ENCODE measurements at regions not wholly inside any gene's neighbourhood (a gene's known extent, or its start where the extent isn't known, plus 50 kb on each side); places are given as distances from the start of the nearest gene placed in this dataset.
"Not testable (repeated sequence)": the region's sequence is repeated elsewhere in the genome, so short reads cannot be mapped to it uniquely, and the experiment has no call there.

- DNase-seq, result no peak
- no peak for ATAC-seq
These were observed 1092.0 kb downstream of the NAALADL2 start for GRCh38 chr3:175951047-175951694.

GRCh38 chr3:175948041-175948440 lies 1088.9 kb downstream of the NAALADL2 start:
- DNase-seq (no peak), ATAC-seq (no peak)

- no peak for DNase-seq
These were observed 1082.2 kb downstream of the NAALADL2 start for GRCh38 chr3:175941352-175941751.

GRCh38 chr3:175940881-175941280 lies 1081.7 kb downstream of the NAALADL2 start:
- DNase-seq (no peak), ATAC-seq (no peak)

More at GRCh38 chr3:175941352-175941751, 1082.2 kb downstream of the NAALADL2 start:
- ATAC-seq, result no peak

GRCh38 chr3:175940243-175940642 lies 1081.1 kb downstream of the NAALADL2 start:
- ATAC-seq, result no peak
- no peak for DNase-seq

- not testable (repeated sequence) for DNase-seq, ATAC-seq
These were observed 1078.2 kb downstream of the NAALADL2 start for GRCh38 chr3:175937367-175937766.

GRCh38 chr3:175932586-175932985 lies 1073.5 kb downstream of the NAALADL2 start:
- DNase-seq (no peak), ATAC-seq (no peak)

GRCh38 chr3:175919133-175919532 lies 1060.0 kb downstream of the NAALADL2 start:
- DNase-seq, result no peak
- ATAC-seq, result no peak

GRCh38 chr3:175916191-175916934 lies 1057.2 kb downstream of the NAALADL2 start:
- DNase-seq, result no peak
- ATAC-seq, result no peak

GRCh38 chr3:175914785-175915184 lies 1055.7 kb downstream of the NAALADL2 start:
- no peak for ATAC-seq
- DNase-seq, result no peak

- no peak for DNase-seq
- no peak for ATAC-seq
These were observed 1054.2 kb downstream of the NAALADL2 start for GRCh38 chr3:175913286-175913685.

GRCh38 chr3:175911937-175912336 lies 1052.8 kb downstream of the NAALADL2 start:
- no peak for ATAC-seq

GRCh38 chr3:175902226-175902625 lies 1043.1 kb downstream of the NAALADL2 start:
- DNase-seq (no peak), ATAC-seq (no peak)

More at GRCh38 chr3:175911937-175912336, 1052.8 kb downstream of the NAALADL2 start:
- no peak for DNase-seq

- ATAC-seq (no peak), DNase-seq (no peak)
These were observed 1039.1 kb downstream of the NAALADL2 start for GRCh38 chr3:175898194-175898593.

GRCh38 chr3:175896655-175897054 lies 1037.5 kb downstream of the NAALADL2 start:
- DNase-seq, result no peak
- ATAC-seq, result no peak

GRCh38 chr3:175895731-175896130 lies 1036.6 kb downstream of the NAALADL2 start:
- DNase-seq (no peak), ATAC-seq (no peak)

- ATAC-seq (no peak), DNase-seq (no peak)
These were observed 1034.4 kb downstream of the NAALADL2 start for GRCh38 chr3:175893566-175893965.

- ATAC-seq (no peak), DNase-seq (no peak)
These were observed 1030.9 kb downstream of the NAALADL2 start for GRCh38 chr3:175890066-175890465.

GRCh38 chr3:175885231-175885766 lies 1026.2 kb downstream of the NAALADL2 start:
- no peak for DNase-seq
- no peak for ATAC-seq

- ATAC-seq (no peak), DNase-seq (no peak)
These were observed 1020.3 kb downstream of the NAALADL2 start for GRCh38 chr3:175879417-175879816.

GRCh38 chr3:175869404-175869803 lies 1010.3 kb downstream of the NAALADL2 start:
- DNase-seq (no peak), ATAC-seq (no peak)

- DNase-seq (no peak), ATAC-seq (no peak)
These were observed 1009.5 kb downstream of the NAALADL2 start for GRCh38 chr3:175868626-175869025.

GRCh38 chr3:175865724-175866123 lies 1006.6 kb downstream of the NAALADL2 start:
- ATAC-seq (no peak), DNase-seq (no peak)
